ENCODE measurements at regions not wholly inside any gene's neighbourhood (a gene's known extent, or its start where the extent isn't known, plus 50 kb on each side); places are given as distances from the start of the nearest gene placed in this dataset.
"Not testable (repeated sequence)": the region's sequence is repeated elsewhere in the genome, so short reads cannot be mapped to it uniquely, and the experiment has no call there.

DNA sequence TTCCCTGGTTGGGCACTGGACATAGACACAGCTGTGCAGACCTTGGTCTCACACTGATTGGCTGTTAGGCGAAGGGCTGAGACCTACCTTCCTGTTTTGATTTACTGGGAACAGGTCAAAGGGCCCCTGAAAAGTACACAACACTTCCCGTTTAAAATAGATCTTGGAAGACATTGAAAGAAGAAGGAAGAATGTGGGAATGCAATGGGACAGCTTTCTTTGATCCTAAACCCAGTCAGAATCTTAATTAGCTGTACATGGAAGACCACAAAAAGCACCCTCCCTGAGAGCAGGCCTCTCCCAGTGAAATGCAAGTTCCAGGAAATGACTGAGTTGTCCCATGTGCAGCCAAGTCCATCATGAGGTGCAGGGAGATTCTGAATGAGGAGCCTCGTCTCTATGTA, 83.6 kb upstream of the EXOC2 start:
- DNase-seq (ENCODE audit: low read depth) = no peak

DNA sequence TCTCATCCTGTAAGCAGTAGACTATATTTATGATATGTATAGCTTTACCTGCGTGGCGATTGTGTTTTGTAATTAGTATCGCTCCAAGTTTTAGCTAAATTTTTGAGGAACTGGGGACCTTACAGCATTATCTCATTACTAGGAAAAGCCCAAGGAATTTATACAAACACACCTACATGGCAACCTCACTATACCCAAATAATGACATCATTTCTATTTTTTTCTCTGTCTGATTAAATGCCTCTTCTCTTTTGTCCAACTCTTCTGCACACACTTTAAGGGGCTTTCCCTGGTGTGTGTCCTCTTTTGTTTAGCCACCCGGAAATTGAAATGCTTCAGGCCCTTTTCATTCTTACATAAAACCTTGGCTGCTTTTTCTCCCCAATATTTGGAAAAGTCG, 82.9 kb upstream of the EXOC2 start:
- DNase-seq (ENCODE audit: low read depth) = no peak

DNA sequence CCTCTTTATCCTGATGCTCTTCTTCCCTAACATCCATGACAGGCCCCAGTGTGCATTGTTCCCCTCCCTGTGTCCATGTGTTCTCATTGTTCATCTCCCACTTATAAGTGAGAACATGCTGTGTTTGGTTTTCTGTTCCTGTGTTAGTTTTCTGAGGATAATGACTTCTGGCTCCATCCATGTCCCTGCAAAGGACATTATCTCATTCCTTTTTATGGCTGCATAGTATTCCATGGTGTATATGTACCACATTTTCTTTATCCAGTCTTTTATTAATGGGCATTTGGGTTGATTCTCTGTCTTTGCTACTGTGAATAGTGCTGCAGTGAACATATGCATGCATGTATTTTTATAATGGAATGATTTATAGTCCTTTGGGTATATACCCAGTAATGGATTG, 78.7 kb upstream of the EXOC2 start:
- DNase-seq (ENCODE audit: low read depth) = not testable (repeated sequence)

- DNase-seq (ENCODE audit: low read depth) = no peak
These were observed 75.0 kb upstream of the EXOC2 start for GRCh38 chr6:767755-768512.

DNA sequence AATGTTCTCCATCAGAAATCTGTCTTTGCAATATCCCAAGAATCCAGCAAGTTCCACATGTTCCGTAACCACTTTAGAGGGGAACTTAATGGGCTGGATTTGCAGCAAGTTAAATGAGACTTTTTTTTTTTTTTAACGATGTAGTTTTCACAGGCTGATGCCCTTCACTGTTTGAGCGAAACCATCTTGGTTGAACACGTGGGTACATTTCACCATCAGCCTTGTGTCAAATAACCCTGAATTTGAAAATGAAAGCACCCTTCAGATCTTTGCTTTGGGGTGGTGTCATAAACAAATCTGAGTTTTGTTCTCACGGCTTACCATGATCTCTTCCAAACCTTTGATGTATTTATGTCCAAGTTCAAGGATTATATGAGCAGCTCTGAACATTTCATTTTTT, 73.7 kb upstream of the EXOC2 start:
- DNase-seq (ENCODE audit: low read depth) = peak; percentile 16

DNA sequence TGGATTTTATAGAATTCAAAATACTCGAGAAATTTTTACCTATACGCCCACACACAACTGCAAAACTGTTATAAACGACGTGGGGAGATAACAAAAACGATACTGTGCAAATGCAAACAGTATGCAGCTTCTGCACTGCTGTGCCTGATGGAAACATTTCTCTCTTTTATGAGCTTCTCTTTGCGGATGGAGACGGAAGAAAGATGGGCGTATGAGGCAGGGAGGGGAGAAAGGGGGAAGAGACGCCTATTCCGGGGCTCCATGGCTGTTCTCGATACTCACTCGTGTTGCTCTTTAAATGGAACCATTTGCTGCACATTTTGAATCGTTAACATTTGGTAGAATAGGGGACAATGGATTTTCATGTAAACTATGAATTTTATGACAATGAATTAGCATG, 69.1 kb upstream of the EXOC2 start:
- no peak for DNase-seq (ENCODE audit: low read depth)

GRCh38 chr6:760982-761955, 68.3 kb upstream of the EXOC2 start:
- no peak for DNase-seq (ENCODE audit: low read depth)

DNA sequence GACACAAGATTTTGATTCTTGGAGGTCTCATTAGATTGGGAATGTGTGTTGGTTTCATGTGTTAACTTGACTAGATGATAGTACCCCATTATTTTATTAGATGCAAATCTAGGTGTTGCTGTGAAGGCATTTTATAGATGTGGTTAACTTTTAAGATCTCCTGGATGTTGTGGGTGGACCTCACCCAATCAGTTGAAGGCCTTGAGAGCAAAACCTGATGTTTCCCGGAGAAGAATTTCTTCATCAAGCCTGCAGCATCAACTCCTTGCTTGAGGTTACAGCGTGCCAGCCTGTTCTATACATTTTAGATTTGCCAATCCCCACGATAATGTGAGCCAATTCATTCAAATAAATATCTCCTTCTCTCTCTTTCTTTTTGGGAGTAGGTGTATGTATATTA, 66.8 kb upstream of the EXOC2 start:
- no peak for DNase-seq (ENCODE audit: low read depth)

DNA sequence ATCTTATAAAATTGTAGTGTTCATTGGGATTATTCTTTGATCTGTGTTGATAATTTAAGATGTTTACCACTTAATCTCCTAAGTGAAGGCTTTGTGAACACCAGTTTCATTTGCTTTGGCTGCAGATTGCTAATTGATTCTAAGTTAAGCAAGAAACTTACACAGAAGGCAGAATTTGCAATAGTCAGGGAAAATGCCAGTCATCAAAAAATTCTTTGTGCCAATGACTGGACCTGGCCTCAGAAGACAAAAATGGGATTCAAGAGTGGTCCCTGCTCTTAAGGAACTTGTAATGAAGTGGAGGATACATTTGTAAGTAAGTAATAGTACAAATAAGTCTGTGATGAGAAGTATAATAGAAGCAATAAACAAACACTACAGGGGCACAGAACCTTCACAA, 63.3 kb upstream of the EXOC2 start:
- DNase-seq (ENCODE audit: low read depth) = no peak

DNA sequence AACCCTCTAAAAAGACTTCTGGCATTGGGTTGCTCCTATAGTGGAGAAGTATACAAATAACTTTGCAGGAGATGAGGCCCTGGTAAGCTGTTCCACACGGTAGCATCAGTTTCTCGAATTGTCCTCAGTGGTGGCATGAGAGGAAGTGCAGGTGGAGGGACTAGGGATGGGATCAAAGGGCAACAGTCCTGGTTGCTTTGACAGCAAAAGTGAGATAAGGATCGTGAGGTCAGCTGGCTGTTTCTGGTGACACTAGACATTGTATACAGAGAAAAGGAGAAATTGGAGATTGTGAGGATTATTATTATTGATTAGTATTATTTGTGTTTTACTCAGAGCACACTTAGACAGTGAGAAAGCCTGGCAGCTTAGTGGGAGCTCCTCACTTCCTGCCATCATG, 61.3 kb upstream of the EXOC2 start:
- DNase-seq (ENCODE audit: low read depth) = no peak

DNA sequence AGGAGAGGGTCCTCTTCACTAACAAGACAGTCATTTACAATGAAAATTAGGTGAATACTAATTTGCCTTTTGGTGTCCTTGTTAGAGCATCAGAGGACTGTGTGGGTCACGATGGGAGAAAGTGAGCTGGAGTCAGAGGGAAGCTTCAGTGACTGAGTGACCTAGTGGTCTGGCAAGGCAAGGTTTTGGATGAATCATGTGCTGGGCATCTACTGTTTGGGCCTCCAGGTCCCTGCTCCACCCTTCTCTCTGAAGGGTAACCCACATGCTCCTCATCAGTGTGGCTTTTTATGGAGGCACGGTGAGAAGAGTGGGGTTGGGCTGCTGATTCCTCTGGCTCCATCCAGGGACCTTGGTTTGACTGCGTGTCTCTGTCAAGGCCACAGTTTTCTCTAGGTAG, 60.5 kb upstream of the EXOC2 start:
- no peak for DNase-seq (ENCODE audit: low read depth)

- DNase-seq (ENCODE audit: low read depth) = no peak
These were observed 59.5 kb upstream of the EXOC2 start for GRCh38 chr6:752438-752837.

DNA sequence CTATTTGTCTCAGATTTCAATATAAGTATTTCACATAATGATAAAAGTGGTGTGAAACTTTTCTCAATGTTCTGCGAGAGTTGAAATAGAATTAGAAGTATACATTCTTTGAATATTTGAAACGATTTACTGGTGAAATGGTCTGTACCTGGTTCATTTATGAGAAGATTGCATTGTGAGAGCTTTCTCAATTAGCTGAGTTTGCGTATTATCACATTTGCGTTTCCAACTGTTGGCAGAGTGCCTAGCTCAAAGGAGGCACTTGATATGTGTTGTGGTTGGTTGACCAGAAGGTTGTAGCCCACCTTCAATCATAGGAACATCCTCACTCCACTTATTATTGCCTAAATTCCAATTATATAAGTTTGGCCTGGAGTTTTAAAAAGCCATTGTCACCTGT, 58.8 kb upstream of the EXOC2 start:
- no peak for DNase-seq (ENCODE audit: low read depth)

DNA sequence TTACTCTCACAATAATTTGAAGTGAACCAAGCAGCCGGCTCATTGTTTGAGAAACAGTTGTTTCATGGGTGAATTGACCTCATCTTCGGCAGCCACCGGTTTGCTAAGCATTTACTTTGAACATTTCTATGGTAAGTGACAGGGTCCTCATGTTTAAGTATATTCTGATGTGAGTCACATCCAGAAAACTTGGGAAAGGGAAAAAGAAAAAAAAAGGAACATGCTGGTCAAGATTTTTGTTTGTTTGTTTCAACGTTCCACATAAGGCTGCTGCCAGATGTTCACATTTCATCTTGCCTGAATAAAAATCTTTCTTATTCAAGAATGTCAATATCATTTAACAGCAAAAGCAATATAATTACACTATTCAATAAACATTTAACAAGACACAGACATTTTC, 55.0 kb upstream of the EXOC2 start:
- DNase-seq (ENCODE audit: low read depth) = no peak

- DNase-seq (ENCODE audit: low read depth) = no peak
These were observed 54.1 kb upstream of the EXOC2 start for GRCh38 chr6:747028-747427.

DNA sequence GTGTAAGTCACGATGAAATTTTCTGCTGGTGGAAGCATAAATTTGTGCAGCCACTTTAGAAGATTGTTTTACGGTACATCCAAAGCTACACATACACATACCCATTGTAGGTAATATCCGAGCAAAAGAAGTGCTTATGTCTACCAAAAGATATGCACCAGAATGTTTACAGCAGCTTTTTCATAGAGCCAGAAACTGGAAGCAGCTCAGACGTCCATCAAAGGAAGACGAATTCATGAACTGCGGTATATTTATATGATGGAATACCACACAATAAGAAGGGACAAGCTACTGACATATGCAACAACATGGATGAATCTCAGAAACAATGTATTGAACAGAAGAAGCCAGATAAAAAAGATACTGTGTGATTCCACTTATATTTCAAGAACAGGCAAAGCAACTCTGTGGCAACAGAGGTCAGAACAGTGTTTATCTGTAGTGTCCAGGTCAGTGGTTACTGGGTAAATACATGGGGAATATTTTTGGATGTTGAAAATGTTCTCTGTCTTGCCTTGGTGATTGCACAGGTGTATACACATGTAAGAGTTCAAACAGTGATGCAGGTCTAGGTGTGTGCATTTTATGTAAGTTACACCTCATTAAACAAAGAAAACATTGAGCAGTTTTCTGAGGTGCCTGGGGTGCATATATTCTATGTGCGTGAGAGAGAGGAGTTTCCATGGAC, 51.9 kb upstream of the EXOC2 start:
- DNase-seq (ENCODE audit: low read depth) = no peak

- DNase-seq (ENCODE audit: low read depth) = no peak
These were observed 50.6 kb upstream of the EXOC2 start for GRCh38 chr6:743320-744096.

Measured in renal cortical epithelial cell (primary cell).